Stimulated activated CD4-positive, alpha-beta T cell treated with anti-CD3 and anti-CD28 coated beads, TNF-alpha, amount 100 ng/mL, for 48 hours (primary cell): ENCODE measurements at regions not wholly inside any gene's neighbourhood (a gene's known extent, or its start where the extent isn't known, plus 50 kb on each side); places are given as distances from the start of the nearest gene placed in this dataset.

Source experiments
- DNase-seq, 3 donors: peaks; one replicate each; pipeline ENCODE4 v3.0.0-alpha.2; 2020; ENCODE audit warnings: low read depth in 3 of 3

DNA sequence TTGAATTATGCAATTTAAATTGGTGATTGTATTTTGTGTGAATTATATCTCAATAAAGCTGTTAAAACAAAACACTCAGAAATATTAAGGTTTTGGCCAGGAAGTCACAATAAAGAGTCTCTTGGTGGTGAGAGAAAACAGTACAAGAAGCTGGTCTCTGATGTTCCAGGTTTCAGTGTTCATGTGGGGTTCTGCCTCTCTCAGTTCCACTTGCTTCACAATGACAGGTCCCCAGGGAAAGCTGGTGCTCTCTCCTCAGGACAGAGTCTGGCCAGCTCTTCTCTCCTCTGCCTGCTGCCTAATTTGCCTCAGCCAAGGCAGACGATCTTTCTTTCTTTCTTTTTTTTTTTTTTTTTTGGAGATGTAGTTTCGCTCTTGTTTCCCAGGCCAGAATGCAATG, 342.9 kb upstream of the PLXNA2 start:
- no peak for DNase-seq

DNA sequence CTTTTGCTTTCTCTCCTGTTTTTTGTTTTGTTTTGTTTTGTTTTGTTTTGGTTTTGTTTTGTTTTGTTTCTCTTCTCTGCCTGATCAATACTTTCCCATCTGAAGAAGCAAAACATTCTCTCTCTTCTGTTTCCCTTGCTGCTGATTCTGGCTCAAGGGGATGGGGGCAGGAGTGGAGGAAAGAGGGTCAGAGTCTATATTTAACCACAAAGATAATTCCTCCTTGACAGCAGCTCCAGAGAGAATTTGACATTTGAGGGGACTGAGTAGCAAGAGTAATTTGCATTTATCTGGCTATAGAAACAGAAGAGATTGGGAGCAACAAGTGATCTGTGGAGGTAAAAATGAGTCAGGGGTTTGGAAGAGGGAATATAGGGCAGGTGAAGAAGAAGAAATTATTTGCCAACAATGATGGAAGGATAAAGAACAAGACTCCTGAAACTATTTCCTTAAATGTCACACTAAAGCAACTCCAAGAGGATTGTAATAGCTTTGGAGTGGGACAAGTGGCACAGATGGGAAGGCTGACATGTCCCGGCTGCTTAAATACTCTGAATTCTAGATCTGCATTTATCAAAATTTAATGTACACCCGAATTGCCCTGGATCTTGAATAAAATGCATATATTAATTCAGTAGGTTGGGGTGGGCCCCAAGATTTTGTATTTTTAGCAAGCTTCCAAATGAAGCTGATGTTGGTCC, 349.3 kb upstream of the PLXNA2 start:
- no peak for DNase-seq

DNA sequence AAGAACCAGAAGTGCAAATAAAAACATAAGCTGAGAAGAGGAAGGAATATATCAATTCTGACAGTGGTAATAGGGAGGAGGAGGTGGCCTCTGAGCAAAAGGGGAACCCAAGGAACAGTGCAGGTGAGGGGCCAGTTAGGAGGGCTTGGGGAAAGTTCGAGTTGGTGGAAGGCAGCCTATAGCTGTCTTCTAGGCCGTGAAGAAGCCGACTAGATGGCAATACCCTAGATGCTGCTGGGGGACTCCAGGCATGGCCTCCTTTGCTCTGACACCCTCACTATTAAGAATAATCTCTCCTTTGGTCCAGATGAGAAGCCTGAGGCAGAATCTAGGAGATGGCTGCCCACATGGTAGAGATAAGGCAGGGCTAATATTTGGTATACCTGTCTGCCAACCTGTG, 351.1 kb upstream of the PLXNA2 start:
- DNase-seq = no peak

DNA sequence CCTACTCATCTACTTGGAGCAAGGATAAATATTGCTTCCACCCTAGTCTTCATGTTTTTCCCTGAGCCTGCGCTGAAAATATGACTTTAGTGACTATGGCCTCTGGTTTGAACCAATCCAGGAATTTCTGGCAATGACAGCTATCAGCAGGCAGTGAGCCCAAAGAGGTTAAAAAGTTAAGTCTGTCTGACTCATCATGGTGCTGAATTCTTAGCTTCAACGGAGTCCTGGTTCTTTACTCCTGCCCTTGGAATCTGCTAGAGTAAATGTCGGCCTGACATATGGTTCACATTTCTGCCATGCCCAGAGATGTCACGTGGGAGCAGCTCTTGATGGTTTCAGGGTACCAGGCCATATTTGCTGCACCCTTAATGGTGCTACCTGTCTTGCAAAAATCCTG, 351.6 kb upstream of the PLXNA2 start:
- DNase-seq = no peak

DNA sequence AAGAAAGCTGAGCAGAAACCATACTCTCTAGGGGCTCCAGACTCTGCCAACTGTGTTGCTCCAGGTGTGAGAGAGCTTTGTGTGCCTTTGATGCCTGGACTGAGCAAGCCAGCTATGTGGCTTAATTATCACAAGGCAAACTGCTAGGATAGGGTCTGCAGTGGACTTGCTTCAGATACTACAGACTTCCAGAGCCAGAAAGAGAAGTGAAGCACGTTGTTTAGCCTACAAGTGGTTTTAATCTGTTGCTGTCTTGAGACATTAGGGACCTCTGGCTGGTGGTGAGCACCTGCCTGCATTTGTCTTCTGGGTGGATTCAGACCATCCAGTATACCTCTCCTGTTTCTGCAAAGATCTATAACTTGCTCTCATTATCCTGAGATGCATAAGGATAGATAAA, 353.4 kb upstream of the PLXNA2 start:
- no peak for DNase-seq

DNA sequence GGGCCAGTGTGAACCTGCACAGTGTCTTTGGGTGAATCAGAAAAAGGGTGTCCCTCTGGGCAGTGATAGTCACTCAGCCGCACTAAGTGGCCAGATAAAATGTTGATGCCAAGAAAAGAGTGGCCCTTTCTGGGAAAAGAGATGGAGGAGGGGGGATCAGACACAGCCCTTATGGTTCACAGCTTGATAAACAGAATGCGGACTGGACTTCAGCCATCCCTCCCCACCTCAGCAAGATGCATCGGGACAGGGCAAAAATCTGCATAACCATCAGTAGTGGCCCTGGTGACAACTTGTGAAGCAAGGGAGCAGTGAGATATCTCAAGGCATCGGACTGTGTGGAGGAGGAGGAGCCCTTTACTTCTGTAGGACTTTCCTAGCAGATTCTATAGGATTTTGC, 353.8 kb upstream of the PLXNA2 start:
- no peak for DNase-seq

DNA sequence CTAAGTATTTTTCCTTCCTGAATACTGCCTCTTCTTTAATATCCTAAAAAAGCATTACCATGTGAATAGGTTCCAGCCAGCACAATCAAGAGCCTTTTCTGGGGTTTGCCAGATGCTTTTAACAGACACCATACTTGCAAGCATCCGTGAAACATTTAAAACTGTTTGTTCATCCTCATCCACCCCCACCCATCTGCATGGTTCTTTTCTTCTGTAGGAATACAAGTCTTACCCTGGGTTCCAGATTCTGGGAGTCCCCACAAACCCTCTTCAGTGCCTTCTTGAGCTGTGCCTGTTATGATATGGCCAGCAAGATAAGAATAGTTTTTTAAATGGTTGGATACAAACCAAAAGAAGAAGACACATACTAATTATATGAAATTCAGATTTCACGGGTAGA, 354.9 kb upstream of the PLXNA2 start:
- no peak for DNase-seq

DNA sequence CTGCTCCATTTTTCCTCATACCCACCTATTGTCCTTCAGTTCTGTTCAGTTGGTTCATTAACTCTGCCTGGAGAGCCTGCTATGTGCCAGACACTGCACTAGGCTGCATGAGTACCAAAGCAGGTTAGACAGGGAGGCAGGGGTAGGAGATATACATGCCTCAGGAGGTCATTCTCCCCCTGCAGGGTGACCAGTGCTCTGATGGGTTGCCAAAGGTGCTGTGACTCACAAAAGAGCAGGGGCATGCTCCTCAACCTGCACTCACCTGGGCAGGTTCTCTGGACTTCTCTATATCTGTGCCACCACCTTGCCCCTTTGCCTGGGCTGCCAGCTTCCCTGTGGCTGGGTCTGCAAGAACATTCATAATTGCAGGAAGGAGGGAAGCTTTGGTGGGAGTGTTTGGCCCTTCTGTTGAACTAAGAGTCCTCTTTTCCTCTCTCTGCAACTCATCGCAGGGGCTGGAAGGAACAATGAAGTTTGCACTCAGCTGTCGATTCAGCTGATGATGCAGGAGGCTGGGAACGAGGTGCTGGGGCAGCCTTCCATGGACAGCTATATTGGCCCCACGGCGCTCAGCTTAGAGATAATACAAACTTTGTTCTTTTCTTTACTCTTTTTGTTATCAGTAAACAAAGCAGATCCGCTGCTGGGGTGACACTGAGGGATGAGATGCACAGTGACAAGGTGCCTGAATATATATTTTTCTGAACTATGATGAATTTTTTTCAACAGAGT, 356.4 kb upstream of the PLXNA2 start:
- no peak for DNase-seq

DNA sequence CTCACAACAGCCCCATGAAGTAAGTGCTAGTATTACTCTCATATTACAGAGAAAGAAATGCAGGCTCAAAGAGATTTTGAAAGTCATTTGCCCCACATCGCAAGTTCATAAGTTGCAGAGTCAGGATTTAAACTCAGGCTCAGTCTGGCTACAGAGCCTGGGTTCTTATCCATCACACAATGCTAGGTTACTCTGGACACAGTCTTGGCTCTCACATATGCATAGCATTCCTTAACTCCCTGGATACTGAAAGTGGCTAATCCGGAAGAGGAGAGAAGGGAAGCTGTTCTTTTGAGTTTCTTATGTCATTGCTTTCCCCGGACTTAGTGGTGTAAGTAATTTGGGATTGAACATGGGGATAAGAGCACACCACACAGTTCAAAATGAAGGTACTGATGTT, 357.4 kb upstream of the PLXNA2 start:
- no peak for DNase-seq

DNA sequence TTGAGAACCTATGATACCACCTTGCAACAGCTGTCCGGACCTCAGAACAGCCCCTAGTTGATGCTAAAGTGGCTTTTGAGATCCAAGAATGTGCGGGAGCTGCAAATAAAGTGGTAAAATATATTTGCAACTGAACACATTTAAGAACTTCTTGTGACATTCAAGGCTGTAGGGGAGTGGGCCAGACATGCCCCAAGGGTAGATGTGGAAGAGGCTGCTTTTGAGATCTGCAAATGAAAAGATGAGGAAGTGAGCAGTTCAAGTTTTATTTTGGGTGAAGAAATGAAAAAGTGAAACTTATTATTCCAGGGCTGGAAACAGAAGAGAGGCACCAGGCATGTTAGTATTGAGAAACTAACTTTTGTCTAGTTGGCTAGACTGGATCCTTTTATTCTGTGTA, 359.5 kb upstream of the PLXNA2 start:
- DNase-seq = no peak

DNA sequence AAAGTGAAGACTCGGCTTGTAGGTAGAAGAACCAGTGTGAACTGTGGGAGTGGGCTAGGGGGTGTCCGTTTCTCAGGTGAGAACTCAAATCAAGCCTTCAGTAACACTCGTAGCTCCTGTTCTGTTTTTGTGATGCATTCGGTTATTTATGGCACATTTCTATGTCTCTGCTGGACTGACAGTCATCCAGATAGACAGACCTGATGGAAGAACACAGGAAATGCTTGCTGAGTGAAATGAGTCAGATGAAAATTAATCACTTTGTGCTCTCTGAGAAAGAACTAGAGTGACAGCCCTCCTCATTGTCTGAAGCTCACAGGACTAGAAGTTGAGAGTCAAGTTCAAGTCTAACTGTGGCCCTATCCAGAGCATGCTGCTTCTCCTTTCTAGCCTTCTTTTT, 360.1 kb upstream of the PLXNA2 start:
- DNase-seq = no peak

DNA sequence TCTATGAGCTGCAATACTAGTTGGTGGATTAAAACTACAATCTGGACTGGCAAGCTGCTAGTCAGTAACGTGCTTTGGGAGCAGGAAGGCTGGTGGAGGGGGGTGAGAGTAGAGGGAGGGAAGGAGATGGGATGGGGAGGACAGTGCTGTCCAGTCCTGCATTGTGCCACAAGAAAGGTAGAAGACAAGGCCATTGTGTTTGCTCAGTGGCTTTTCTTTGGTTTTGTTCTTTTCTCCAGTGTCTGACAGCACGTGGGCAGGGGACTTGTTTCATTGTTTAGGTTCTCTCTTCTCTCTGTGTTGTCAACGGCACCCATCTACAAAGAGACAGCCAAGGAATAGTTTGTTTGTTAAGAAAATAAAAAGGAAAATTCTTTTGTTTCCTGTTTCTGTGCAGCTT, 362.8 kb upstream of the PLXNA2 start:
- no peak for DNase-seq

DNA sequence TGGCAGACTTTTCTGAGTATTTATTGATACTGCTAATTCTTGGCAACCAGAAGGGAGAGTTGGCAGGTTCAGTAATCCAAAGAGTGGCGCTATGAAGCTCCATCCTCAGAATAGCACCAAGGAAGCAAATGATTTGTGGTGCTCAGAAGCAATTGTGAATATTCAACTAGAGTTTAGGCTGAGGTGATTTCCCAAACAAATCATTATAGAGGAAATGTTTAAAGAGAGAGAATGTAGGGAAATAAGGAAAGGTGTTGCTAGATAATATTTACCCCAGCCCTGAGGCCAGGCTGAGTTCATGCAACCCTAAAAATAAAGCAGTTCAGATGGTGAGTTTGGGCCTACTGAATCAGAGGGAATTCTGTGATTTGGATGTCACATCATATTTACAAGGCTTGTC, 363.4 kb upstream of the PLXNA2 start:
- DNase-seq = no peak

DNA sequence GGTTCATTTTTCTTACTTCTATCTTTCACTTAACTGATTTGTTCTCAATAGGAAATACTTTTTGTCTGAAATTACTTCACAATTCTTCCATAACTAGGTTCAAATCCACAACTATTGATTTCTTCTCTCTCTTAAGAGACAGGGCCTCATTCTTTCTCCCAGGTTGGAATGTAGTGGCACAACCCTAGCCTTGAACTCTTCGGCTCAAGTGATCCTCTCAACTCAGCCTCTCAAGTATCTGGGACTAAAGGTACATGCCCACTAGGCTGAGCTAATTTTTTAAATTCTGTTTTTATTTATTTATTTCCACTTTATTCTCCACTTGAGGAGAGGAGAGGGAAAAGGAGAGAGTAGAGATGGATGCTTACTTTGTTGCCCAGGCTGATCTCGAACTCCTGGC, 370.4 kb upstream of the PLXNA2 start:
- no peak for DNase-seq

DNA sequence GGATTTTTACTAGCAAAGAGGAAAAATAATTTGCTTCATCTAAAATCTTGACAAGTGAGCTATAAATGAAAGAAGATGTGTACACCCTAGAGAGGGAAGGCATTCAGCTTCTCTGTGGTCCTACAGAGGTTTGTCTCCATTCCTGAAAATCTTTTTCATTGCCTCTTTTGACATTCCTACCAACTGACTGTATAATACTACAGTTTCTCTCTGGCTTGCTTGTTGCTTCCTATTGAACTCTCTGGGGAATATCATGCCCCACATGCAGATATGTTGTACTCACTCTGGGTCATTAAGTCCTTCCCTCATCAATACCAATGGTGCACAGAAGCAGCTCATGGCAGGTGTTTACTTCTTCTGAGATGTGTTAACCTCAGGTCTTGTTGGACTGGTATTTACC, 371.2 kb upstream of the PLXNA2 start:
- no peak for DNase-seq

DNA sequence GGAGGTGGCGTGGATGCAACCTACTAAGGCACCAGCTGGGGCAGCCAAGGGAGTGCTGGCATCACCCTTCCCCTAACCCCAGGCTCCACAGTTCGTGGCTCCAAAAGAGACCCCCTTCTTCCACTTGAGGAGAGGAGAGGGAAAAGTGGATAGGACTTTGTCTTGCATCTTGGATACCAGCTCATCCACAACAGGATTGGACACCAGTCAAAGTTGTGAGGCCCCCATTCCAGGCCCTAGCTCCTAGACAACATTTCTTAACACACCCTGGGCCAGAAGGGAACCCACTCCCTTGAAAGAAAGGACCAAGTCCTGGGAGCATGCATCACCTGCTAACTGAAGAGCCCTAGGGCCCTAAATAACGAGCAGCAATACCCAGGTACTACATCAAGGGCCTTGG, 372.6 kb upstream of the PLXNA2 start:
- DNase-seq = no peak

DNA sequence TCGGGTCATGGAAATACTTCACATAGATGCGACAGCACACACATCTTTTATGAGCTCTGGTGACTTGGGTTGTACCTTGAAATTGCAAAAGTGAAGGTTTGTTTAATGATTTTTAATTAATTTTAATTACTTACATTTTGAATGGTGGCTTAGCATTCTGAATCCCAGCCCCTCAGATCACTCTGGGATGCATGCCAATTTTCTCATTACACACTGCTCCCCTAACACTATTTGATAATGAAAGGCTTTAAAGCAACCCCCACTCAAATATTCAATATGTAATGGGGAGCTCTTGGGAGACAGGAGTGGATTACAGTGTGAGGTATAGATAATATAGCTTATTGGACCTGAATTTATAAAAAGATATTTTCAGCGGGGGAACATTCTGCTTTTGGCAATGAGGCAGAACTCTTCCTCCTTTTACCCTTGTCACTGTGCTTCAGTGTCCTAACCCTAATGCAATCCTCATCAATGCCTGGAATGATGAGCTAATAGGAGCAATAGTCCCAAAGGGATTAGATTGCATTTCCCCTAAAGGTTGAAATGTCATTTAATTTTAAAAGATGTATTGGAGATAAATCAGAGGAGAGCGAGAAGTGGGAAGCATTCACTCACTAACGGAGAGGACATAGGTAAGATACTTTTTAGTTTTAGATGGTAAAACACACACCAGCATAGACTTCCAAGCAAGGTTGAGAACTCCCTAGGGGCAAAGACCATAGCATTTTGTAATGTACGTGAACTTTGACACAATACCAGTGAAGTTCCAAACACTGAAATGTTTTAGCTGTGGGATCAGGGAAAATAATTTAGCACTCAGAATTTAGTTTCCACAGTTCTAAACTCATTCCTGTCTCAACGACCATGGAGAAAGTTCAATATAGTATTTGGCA, 384.1 kb upstream of the PLXNA2 start:
- DNase-seq = no peak

DNA sequence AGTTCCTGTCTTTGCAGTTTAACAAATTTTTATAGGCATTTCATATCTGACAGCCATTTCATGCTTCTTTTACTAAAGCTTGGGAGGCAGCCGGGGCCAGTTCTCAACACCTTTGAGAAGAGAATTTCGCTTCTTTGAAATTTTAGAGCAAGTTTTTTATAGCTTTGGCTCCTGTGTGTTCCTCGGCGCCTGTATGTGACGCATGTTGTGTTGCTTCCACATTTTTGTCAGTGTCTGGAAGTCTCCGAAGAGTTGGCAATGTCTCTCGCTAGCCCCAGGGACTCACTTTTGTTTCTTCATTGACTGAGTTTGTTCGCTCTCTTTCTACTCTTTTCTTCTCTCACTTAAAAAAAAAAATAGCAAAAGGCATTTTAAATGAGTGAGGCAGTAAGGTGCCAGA, 386.9 kb upstream of the PLXNA2 start:
- DNase-seq = no peak

DNA sequence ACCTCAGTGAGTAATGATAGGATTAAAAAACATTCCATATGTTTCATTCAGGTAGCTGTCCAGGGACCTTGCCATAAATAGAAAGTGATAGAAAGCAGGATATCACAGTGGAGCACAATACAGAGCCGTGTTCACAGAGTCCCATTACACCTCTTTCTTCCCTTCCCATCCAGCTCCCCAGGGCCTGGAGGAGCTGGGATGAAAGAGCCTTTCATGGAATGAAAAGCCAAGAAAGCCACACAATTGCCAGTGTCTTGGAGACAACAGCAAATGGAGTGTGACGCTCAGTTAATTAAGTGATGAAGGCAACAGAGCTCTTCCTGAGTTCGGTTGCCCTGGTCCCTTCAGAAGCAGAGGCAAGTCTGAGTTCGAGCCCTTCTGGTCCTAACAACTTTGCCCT, 387.3 kb upstream of the PLXNA2 start:
- no peak for DNase-seq

DNA sequence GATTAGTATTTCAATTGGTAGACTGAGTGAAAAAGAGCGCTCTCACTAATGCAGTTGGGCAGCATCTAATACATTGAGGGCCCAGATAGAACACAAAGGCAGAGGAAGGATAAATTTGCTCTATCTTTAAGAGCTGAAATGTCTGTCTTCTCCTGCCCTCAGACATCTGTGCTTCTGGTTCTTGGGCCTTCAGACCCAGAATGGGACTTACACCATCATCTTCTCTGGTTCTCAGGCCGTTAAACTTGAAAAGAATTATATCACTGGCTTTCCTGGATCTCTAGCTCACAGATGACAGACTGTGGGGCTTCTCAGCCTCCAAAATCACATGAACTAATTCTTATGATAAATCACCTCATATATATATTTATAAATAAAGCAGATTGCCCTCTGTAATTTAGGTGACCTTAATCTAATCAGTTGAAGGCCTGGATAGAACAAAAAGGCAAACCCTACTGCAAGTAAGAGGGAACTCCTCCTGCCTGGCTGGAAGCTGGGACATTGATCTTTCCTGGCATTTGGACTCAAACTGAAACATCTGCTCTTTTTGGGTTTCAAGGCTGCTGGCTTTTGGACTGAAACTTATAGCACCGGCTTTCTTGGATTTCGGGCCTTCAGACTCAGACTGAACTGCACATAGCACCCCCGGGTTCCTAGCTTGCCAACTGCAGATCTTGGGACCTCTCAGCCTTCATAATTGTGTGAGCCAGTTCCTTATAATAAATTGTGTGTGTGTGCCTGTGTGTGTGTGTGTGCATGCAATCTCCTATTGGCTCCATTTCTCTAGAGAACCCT, 390.4 kb upstream of the PLXNA2 start:
- DNase-seq = no peak

DNA sequence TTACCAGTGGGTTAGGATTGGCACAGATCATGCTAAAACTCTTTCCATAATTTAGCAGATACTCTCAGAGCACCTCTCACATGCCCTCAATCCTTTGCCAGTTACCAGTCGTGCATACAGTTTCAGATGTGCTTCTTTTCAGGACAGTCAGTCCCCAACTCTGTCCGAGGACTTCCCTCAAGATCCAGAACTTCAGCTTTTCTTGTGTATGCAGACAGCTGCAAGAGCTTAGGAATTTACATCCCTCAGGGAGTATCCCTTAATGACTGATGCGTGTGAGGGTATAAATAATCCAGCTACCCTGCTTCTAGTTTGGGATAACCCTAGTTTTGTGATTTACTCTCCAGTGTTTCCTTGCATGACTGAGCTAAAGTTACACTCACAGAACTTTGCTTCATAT, 393.0 kb upstream of the PLXNA2 start:
- no peak for DNase-seq

DNA sequence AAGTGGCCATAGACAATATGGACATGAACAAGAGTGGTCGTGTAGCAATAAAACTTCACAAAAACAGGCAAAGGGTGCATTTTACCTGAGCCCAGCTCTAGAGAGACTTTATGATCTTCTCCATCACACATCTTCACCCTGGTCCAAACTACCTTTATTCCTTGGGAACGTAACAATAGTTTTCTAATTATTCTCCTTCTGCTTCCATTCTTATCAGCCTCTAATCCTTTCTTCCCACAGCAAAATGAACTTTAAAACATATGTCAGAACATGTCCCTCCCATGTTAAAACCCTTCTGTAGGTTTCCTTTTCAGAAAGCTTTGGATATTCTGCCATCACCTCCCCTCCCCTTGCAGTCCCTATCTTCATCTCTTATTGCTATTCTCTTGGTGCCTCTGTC, 395.2 kb upstream of the PLXNA2 start:
- no peak for DNase-seq
